ENCODE measurements at regions not wholly inside any gene's neighbourhood (a gene's known extent, or its start where the extent isn't known, plus 50 kb on each side); places are given as distances from the start of the nearest gene placed in this dataset.
"Not testable (repeated sequence)": the region's sequence is repeated elsewhere in the genome, so short reads cannot be mapped to it uniquely, and the experiment has no call there.

GRCh38 chr15:26115229-26115943, 252.3 kb upstream of the ATP10A start:
- DNase-seq = no peak

GRCh38 chr15:26114128-26114527, 251.0 kb upstream of the ATP10A start:
- not testable (repeated sequence) for DNase-seq

- no peak for DNase-seq
Observed at GRCh38 chr15:26113296-26113695, 250.2 kb upstream of the ATP10A start.

GRCh38 chr15:26109203-26109602, 246.1 kb upstream of the ATP10A start:
- no peak for DNase-seq

- DNase-seq = no peak
Observed at GRCh38 chr15:26106556-26106955, 243.4 kb upstream of the ATP10A start.

GRCh38 chr15:26103002-26103404, 239.9 kb upstream of the ATP10A start:
- no peak for DNase-seq

GRCh38 chr15:26102365-26102764, 239.2 kb upstream of the ATP10A start:
- no peak for DNase-seq

GRCh38 chr15:26101443-26101842, 238.3 kb upstream of the ATP10A start:
- no peak for DNase-seq

- DNase-seq = no peak
Observed at GRCh38 chr15:26098801-26099200, 235.7 kb upstream of the ATP10A start.

GRCh38 chr15:26097216-26097615, 234.1 kb upstream of the ATP10A start:
- no peak for DNase-seq

GRCh38 chr15:26096581-26096980, 233.5 kb upstream of the ATP10A start:
- no peak for DNase-seq

GRCh38 chr15:26095710-26096330, 232.7 kb upstream of the ATP10A start:
- peak in 1 of 2 experiments; percentile 15 for DNase-seq

GRCh38 chr15:26091184-26091583, 228.1 kb upstream of the ATP10A start:
- DNase-seq = no peak

- DNase-seq = no peak
Observed at GRCh38 chr15:26087881-26088280, 224.8 kb upstream of the ATP10A start.

GRCh38 chr15:26087395-26087794, 224.3 kb upstream of the ATP10A start:
- no peak for DNase-seq

GRCh38 chr15:26084771-26085170, 221.6 kb upstream of the ATP10A start:
- DNase-seq = no peak

GRCh38 chr15:26083896-26084295, 220.8 kb upstream of the ATP10A start:
- DNase-seq = no peak

GRCh38 chr15:26083457-26083856, 220.3 kb upstream of the ATP10A start:
- peak in 1 of 2 experiments; percentile 4 for DNase-seq

- peak; percentile 91 to 96 for DNase-seq
Observed at GRCh38 chr15:26082221-26083109, 219.3 kb upstream of the ATP10A start.

- DNase-seq = no peak
Observed at GRCh38 chr15:26081758-26082220, 218.7 kb upstream of the ATP10A start.

- DNase-seq = no peak
Observed at GRCh38 chr15:26075770-26076169, 212.6 kb upstream of the ATP10A start.

- DNase-seq = no peak
Observed at GRCh38 chr15:26073430-26074333, 210.6 kb upstream of the ATP10A start.
